Activated T-cell treated with anti-CD3 and anti-CD28 coated beads, Interleukin-2, amount 50 U/mL, for 4 hours (primary cell): ENCODE measurements at regions not wholly inside any gene's neighbourhood (a gene's known extent, or its start where the extent isn't known, plus 50 kb on each side); places are given as distances from the start of the nearest gene placed in this dataset.

Source experiments
- ATAC-seq, 2 donors: fragments of 200-7000 bp; cut with Tn5 transposase; one replicate each; pipeline ENCODE4 v1.10.0; 2021
- DNase-seq: peaks from one replicate; pipeline ENCODE4 v3.0.0-alpha.2; 2020
- H3K27me3 Mint-ChIP-seq: one replicate; pipeline ENCODE4 v1.8.0; 2021; ENCODE audit warnings: low read depth, mixed read lengths
- H3K36me3 Mint-ChIP-seq: one replicate; pipeline ENCODE4 v1.8.0; 2022; ENCODE audit warnings: mixed read lengths; ENCODE audit not compliant: insufficient read depth
- H3K4me1 Mint-ChIP-seq: one replicate; pipeline ENCODE4 v1.8.0; 2021; ENCODE audit warnings: low read depth, mixed read lengths
- H3K4me3 Mint-ChIP-seq: one replicate; pipeline ENCODE4 v1.8.0; 2021; ENCODE audit warnings: mild to moderate bottlenecking, moderate library complexity, mixed read lengths
- H3K9me3 Mint-ChIP-seq: one replicate; pipeline ENCODE4 v1.8.0; 2021; ENCODE audit warnings: mixed read lengths

GRCh38 chr1:235925016-235925415 is 58.3 kb upstream of the LYST start:
- H3K4me1 Mint-ChIP-seq, result peaks cover 35% of the 10 kb centered on the region
- no peak overlapping the region for H3K4me3 Mint-ChIP-seq
- no peaks in the 10 kb centered on the region for H3K36me3 Mint-ChIP-seq
- H3K27me3 Mint-ChIP-seq, result no peaks in the 10 kb centered on the region
- DNase-seq (no peak), ATAC-seq (no peak)
- H3K9me3 Mint-ChIP-seq, result no peaks in the 10 kb centered on the region

- peak; percentile 12 for DNase-seq
- peak overlapping the region; percentile 46 for H3K4me3 Mint-ChIP-seq
Observed at GRCh38 chr1:235923466-235924021, 56.8 kb upstream of the LYST start.

GRCh38 chr1:235920596-235921375 is 54.1 kb upstream of the LYST start:
- Mint-ChIP-seq H3K9me3 (no peaks in the 10 kb centered on the region), H3K27me3 (no peaks in the 10 kb centered on the region), H3K4me1 (peaks cover 59% of the 10 kb centered on the region), H3K36me3 (no peaks in the 10 kb centered on the region), H3K4me3 (no peak overlapping the region)
- ATAC-seq, result no peak
- no peak for DNase-seq

More at GRCh38 chr1:235923466-235924021, 56.8 kb upstream of the LYST start:
- Mint-ChIP-seq H3K27me3 (no peaks in the 10 kb centered on the region), H3K36me3 (no peaks in the 10 kb centered on the region), H3K4me1 (peaks cover 44% of the 10 kb centered on the region), H3K9me3 (no peaks in the 10 kb centered on the region)
- ATAC-seq, result peak; percentile 73 to 74

GRCh38 chr1:235919833-235920441 is 53.2 kb upstream of the LYST start:
- Mint-ChIP-seq H3K4me1 (peaks cover 62% of the 10 kb centered on the region), H3K4me3 (no peak overlapping the region), H3K36me3 (no peaks in the 10 kb centered on the region), H3K27me3 (no peaks in the 10 kb centered on the region), H3K9me3 (no peaks in the 10 kb centered on the region)
- DNase-seq (no peak), ATAC-seq (no peak)

- ATAC-seq (no peak), DNase-seq (no peak)
- Mint-ChIP-seq H3K4me1 (peaks cover 58% of the 10 kb centered on the region), H3K4me3 (no peak overlapping the region), H3K27me3 (no peaks in the 10 kb centered on the region), H3K9me3 (no peaks in the 10 kb centered on the region), H3K36me3 (no peaks in the 10 kb centered on the region)
Observed at GRCh38 chr1:235919127-235919832, 52.6 kb upstream of the LYST start.

GRCh38 chr1:235918465-235918864 is 51.8 kb upstream of the LYST start:
- Mint-ChIP-seq H3K27me3 (no peaks in the 10 kb centered on the region), H3K9me3 (no peaks in the 10 kb centered on the region), H3K36me3 (no peaks in the 10 kb centered on the region), H3K4me3 (no peak overlapping the region), H3K4me1 (peaks cover 49% of the 10 kb centered on the region)
- no peak for DNase-seq
- no peak for ATAC-seq

GRCh38 chr1:235918032-235918431 is 51.3 kb upstream of the LYST start:
- H3K36me3 Mint-ChIP-seq, result no peaks in the 10 kb centered on the region
- DNase-seq (no peak), ATAC-seq (no peak)
- H3K27me3 Mint-ChIP-seq, result no peaks in the 10 kb centered on the region
- H3K4me1 Mint-ChIP-seq, result peaks cover 45% of the 10 kb centered on the region
- H3K4me3 Mint-ChIP-seq, result no peak overlapping the region
- H3K9me3 Mint-ChIP-seq, result no peaks in the 10 kb centered on the region

- H3K9me3 Mint-ChIP-seq, result no peaks in the 10 kb centered on the region
- H3K4me3 Mint-ChIP-seq, result no peak overlapping the region
- no peaks in the 10 kb centered on the region for H3K36me3 Mint-ChIP-seq
- peak; percentile 99 to 100 for ATAC-seq
- no peaks in the 10 kb centered on the region for H3K27me3 Mint-ChIP-seq
- peaks cover 38% of the 10 kb centered on the region for H3K4me1 Mint-ChIP-seq
- DNase-seq, result peak; percentile 55
Observed at GRCh38 chr1:235917267-235917811, 50.6 kb upstream of the LYST start.
